Fibroblast of the aortic adventitia (primary cell): ENCODE measurements at regions not wholly inside any gene's neighbourhood (a gene's known extent, or its start where the extent isn't known, plus 50 kb on each side); places are given as distances from the start of the nearest gene placed in this dataset.

Source experiments
- DNase-seq: peaks from one replicate; pipeline ENCODE4 v3.0.0-alpha.2; 2010; ENCODE audit warnings: low read depth
- H3K4me3 ChIP-seq: 2 replicates; pipeline ENCODE4 v1.5.1; 2011; ENCODE audit warnings: low read depth, mild to moderate bottlenecking, control low read depth, low read length, moderate library complexity
- TF ChIP-seq, protein P1 (sequence below): IDR thresholded peaks from 2 replicates; pipeline ENCODE4 v1.5.1; 2011; ENCODE audit warnings: mild to moderate bottlenecking, low read length, control low read depth, inconsistent platforms; ENCODE audit not compliant: insufficient read depth

- no peak for DNase-seq
- H3K4me3 ChIP-seq = no peak overlapping the region
- TF ChIP-seq, protein P1, sequence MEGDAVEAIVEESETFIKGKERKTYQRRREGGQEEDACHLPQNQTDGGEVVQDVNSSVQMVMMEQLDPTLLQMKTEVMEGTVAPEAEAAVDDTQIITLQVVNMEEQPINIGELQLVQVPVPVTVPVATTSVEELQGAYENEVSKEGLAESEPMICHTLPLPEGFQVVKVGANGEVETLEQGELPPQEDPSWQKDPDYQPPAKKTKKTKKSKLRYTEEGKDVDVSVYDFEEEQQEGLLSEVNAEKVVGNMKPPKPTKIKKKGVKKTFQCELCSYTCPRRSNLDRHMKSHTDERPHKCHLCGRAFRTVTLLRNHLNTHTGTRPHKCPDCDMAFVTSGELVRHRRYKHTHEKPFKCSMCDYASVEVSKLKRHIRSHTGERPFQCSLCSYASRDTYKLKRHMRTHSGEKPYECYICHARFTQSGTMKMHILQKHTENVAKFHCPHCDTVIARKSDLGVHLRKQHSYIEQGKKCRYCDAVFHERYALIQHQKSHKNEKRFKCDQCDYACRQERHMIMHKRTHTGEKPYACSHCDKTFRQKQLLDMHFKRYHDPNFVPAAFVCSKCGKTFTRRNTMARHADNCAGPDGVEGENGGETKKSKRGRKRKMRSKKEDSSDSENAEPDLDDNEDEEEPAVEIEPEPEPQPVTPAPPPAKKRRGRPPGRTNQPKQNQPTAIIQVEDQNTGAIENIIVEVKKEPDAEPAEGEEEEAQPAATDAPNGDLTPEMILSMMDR = no peak
Observed at GRCh38 chr10:108521827-108522492, 1357.5 kb upstream of the SORCS1 start.

- H3K4me3 ChIP-seq = no peak overlapping the region
- TF ChIP-seq, protein P1 = no peak
- no peak for DNase-seq
Observed at GRCh38 chr10:108515821-108516220, 1351.3 kb upstream of the SORCS1 start.

- no peak for DNase-seq
- TF ChIP-seq, protein P1 = no peak
- no peak overlapping the region for H3K4me3 ChIP-seq
Observed at GRCh38 chr10:108500396-108500795, 1335.9 kb upstream of the SORCS1 start.

GRCh38 chr10:108496106-108496505, 1331.6 kb upstream of the SORCS1 start:
- no peak for DNase-seq
- H3K4me3 ChIP-seq = no peak overlapping the region
- TF ChIP-seq, protein P1 = no peak

GRCh38 chr10:108490944-108491343, 1326.4 kb upstream of the SORCS1 start:
- DNase-seq = no peak
- TF ChIP-seq, protein P1 = no peak
- no peak overlapping the region for H3K4me3 ChIP-seq

- H3K4me3 ChIP-seq = no peak overlapping the region
- TF ChIP-seq, protein P1 = no peak
- no peak for DNase-seq
Observed at GRCh38 chr10:108471420-108471819, 1306.9 kb upstream of the SORCS1 start.

- no peak for DNase-seq
- TF ChIP-seq, protein P1 = no peak
- no peak overlapping the region for H3K4me3 ChIP-seq
Observed at GRCh38 chr10:108469940-108470339, 1305.4 kb upstream of the SORCS1 start.
